ENCODE measurements at regions not wholly inside any gene's neighbourhood (a gene's known extent, or its start where the extent isn't known, plus 50 kb on each side); places are given as distances from the start of the nearest gene placed in this dataset.

DNA sequence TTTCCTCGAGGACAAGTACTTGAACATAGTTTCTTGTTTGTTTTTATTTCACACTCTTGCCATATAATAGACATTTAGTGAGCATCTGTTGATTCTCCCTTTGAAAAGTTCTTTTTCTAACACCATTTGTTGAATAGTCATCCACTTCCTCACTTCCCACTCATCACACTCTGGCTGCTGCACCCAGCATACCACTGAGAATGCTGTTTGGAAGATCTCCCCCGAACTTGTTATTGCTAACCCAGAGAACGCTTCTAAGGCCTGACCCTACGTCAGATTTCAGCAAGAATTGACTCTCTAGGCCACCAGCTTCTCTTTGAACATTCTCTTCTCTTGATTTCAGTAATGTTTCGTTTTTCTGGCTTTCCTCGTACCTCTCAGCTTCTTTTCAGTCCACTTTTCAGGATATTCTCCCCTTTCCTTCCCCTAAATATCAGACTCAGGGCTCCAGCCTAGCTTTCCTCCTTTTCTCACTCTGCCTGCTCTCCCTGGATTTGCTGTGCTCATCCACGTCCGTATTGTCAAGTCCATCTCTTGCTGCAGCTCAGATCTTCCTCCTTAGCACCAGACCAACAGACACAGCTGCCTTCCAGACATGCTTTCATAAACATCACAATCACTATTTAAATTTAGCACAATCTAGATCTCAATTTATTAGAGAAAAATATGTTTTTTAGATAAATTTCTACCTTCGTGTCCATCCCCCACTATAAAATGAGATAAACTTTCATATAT lies 94.0 kb upstream of the SLC38A4 start:
- DNase-seq (no peak), ATAC-seq (ENCODE audit: poor library complexity) (no peak)
- POLR2A ChIA-PET, result no interaction called here
- Mint-ChIP-seq H3K9me3 (no peaks in the 10 kb centered on the region), H3K27ac (no peak overlapping the region), H3K36me3 (ENCODE audit: low read depth) (no peaks in the 10 kb centered on the region), H3K4me1 (ENCODE audit: low read depth) (no peaks in the 10 kb centered on the region), H3K27me3 (peaks cover 2% of the 10 kb centered on the region), H3K4me3 (no peak overlapping the region)
- TF ChIP-seq, protein P1, sequence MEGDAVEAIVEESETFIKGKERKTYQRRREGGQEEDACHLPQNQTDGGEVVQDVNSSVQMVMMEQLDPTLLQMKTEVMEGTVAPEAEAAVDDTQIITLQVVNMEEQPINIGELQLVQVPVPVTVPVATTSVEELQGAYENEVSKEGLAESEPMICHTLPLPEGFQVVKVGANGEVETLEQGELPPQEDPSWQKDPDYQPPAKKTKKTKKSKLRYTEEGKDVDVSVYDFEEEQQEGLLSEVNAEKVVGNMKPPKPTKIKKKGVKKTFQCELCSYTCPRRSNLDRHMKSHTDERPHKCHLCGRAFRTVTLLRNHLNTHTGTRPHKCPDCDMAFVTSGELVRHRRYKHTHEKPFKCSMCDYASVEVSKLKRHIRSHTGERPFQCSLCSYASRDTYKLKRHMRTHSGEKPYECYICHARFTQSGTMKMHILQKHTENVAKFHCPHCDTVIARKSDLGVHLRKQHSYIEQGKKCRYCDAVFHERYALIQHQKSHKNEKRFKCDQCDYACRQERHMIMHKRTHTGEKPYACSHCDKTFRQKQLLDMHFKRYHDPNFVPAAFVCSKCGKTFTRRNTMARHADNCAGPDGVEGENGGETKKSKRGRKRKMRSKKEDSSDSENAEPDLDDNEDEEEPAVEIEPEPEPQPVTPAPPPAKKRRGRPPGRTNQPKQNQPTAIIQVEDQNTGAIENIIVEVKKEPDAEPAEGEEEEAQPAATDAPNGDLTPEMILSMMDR (IDR thresholded peaks at IDR 0.05), result no peak
- Histone ChIP-seq H3K4me3 (ENCODE audit: low read length) (no peak overlapping the region), H3K27me3 (ENCODE audit: control insufficient read depth in 1 of 2, insufficient read depth in 2 of 2, low read length in 2 of 2) (peaks cover 0 to 6% of the 10 kb centered on the region in 2 experiments), H3K4me1 (ENCODE audit: insufficient read depth, low read length) (no peaks in the 10 kb centered on the region), H3K36me3 (ENCODE audit: insufficient read depth, low read length) (no peaks in the 10 kb centered on the region), H3K9me3 (ENCODE audit: control insufficient read depth in 1 of 2, insufficient read depth in 1 of 2, low read length in 2 of 2) (peaks cover 0 to 4% of the 10 kb centered on the region in 2 experiments), H3K27ac (ENCODE audit: low read depth in 1 of 2, low read length in 2 of 2) (no peak overlapping the region)
- intact Hi-C loops (cut with DNase I, micrococcal nuclease), result no loop called here
- CTCF ChIA-PET, result no interaction called here

DNA sequence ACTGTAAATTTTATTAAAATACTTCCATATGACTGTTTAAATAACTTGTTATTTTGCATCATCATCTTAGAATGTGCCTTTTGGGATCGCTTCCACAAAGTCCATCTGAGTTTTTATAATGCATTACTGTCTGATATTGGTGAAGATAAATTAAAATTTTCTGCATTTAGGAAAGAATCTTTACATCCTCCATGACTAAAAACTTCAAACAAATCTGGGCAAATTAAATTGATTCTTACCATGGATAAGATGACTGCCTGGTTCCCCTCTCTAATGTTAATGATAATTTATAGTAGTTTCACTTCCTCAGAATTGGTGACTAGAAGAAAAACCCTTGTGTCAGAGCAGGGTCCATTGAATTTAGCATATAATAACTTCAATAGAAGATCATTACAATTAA lies 94.7 kb upstream of the SLC38A4 start:
- Histone ChIP-seq H3K4me1 (ENCODE audit: insufficient read depth, low read length) (no peaks in the 10 kb centered on the region), H3K4me3 (ENCODE audit: low read length) (no peak overlapping the region), H3K27ac (ENCODE audit: low read depth in 1 of 2, low read length in 2 of 2) (no peak overlapping the region), H3K27me3 (ENCODE audit: control insufficient read depth in 1 of 2, insufficient read depth in 2 of 2, low read length in 2 of 2) (peaks cover 0 to 8% of the 10 kb centered on the region in 2 experiments), H3K36me3 (ENCODE audit: insufficient read depth, low read length) (no peaks in the 10 kb centered on the region), H3K9me3 (ENCODE audit: control insufficient read depth in 1 of 2, insufficient read depth in 1 of 2, low read length in 2 of 2) (peaks cover 0 to 4% of the 10 kb centered on the region in 2 experiments)
- Mint-ChIP-seq H3K4me3 (no peak overlapping the region), H3K9me3 (no peaks in the 10 kb centered on the region), H3K27me3 (peaks cover 7% of the 10 kb centered on the region), H3K4me1 (ENCODE audit: low read depth) (no peaks in the 10 kb centered on the region), H3K36me3 (ENCODE audit: low read depth) (no peaks in the 10 kb centered on the region), H3K27ac (no peak overlapping the region)
- TF ChIP-seq, protein P1 (IDR thresholded peaks at IDR 0.05), result no peak
- no peak for ATAC-seq (ENCODE audit: poor library complexity)
- POLR2A ChIA-PET, result no interaction called here
- intact Hi-C loops (cut with DNase I, micrococcal nuclease), result no loop called here
- CTCF ChIA-PET, result no interaction called here
- no peak for DNase-seq

DNA sequence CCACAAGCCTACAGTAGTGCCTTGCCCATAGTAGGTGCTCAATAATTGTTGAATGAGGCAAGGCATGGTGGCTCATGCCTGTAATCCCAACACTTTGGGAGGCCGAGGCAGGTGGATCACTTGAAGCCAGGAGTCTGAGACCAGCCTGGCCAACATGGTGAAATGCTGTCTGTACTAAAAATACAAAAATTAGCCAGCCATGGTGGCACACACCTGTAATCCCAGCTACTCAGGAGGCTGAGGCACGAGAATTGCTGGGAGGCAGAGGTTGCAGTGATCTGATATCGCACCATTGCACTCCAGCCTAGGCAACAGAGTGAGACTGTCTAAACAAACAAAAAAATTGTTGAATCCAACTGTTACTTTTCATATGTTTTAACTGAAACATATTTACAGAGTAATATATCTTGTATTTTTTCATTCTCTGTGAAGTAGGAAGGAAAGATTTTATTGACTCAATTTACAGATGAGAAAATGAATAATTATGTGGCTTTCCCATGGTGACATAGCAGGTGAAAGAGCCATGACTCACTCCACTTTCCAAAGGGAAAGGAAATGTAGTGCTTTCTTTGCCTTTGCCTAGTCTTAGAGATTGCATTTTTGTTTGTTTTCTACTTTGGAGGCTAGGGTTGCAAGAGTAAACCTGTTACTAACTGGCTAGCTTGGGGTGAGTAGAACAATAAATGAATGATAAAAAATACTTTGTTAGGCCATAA lies 95.4 kb upstream of the SLC38A4 start:
- Histone ChIP-seq H3K4me3 (ENCODE audit: low read length) (no peak overlapping the region), H3K9me3 (ENCODE audit: control insufficient read depth in 1 of 2, insufficient read depth in 1 of 2, low read length in 2 of 2) (peaks cover 0 to 4% of the 10 kb centered on the region in 2 experiments), H3K27ac (ENCODE audit: low read depth in 1 of 2, low read length in 2 of 2) (no peak overlapping the region), H3K27me3 (ENCODE audit: control insufficient read depth in 1 of 2, insufficient read depth in 2 of 2, low read length in 2 of 2) (peaks cover 2 to 10% of the 10 kb centered on the region in 2 experiments), H3K4me1 (ENCODE audit: insufficient read depth, low read length) (no peaks in the 10 kb centered on the region), H3K36me3 (ENCODE audit: insufficient read depth, low read length) (no peaks in the 10 kb centered on the region)
- Mint-ChIP-seq H3K4me1 (ENCODE audit: low read depth) (no peaks in the 10 kb centered on the region), H3K27me3 (peaks cover 14% of the 10 kb centered on the region), H3K4me3 (no peak overlapping the region), H3K27ac (no peak overlapping the region), H3K9me3 (no peaks in the 10 kb centered on the region), H3K36me3 (ENCODE audit: low read depth) (no peaks in the 10 kb centered on the region)
- intact Hi-C loops (cut with DNase I, micrococcal nuclease), result no loop called here
- ATAC-seq (ENCODE audit: poor library complexity), result no peak
- DNase-seq, result no peak
- TF ChIP-seq, protein P1 (IDR thresholded peaks at IDR 0.05), result no peak
- POLR2A ChIA-PET, result no interaction called here
- CTCF ChIA-PET, result no interaction called here

All from CD4-positive, alpha-beta T cell (primary cell).